NCI-H69 (cell line): ENCODE measurements at regions not wholly inside any gene's neighbourhood (a gene's known extent, or its start where the extent isn't known, plus 50 kb on each side); places are given as distances from the start of the nearest gene placed in this dataset.

Source experiments
- DNase-seq: peaks from one replicate; lab custom pipeline; 2025; lab: John Stamatoyannopoulos, UW

DNA sequence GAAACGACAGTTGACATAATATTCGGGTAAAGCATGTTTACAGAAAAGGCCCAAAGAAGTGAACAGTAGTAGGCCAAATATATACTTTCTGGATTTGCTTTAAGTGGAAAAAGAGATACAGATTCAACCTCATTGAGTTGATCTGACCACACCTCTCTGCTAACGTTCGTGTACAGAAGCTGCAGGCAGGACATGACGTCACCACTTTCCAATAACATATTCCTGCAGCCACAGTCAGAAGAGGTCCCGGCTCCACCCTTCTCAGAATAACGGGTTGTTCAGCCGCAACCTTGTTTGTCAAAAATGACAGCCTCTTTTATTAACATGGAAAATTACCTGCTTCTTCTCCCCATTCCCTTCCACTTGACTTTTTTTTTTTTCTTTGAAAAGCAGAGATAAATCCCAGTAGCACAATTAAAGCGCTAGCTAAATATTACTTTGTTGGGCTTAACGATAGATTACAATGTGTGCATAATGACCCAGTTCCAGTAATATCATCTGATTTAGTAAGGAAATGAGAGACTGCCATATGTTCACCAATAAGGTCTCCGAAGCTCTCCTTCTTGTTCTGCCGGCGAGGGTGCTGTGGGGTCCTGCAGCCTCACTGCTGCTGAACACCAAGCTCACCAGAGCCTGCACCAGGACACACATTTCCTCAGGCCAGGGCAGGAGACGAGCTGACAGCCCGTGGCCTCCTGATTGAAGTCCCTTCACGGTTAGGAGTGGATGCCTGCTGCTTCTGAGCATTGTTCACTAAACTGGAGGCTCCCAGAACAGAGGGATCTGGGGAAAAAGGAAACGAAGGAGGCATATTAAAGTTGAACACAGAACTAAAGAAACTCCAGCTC is 451.0 kb upstream of the SALL3 start:
- DNase-seq: peak; percentile 85

DNA sequence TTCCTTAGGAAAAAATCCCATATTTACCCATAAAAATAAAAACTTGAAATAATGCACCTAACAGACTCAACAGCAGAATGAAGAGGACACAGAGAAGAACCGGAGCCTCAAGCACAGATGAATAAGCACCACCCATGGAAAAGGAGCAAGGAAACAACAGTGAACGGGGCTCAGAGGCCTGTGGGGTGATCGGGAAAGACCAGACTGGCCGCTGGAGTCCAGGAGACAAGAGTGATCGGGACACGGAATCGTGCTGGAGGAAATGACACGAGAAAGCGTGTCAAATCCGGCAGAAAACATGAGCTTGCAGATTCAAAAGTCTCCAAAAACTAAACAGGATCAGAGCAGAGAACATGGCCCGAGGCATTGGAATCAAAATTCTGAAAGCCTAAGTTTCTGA is 448.0 kb upstream of the SALL3 start:
- no peak for DNase-seq

DNA sequence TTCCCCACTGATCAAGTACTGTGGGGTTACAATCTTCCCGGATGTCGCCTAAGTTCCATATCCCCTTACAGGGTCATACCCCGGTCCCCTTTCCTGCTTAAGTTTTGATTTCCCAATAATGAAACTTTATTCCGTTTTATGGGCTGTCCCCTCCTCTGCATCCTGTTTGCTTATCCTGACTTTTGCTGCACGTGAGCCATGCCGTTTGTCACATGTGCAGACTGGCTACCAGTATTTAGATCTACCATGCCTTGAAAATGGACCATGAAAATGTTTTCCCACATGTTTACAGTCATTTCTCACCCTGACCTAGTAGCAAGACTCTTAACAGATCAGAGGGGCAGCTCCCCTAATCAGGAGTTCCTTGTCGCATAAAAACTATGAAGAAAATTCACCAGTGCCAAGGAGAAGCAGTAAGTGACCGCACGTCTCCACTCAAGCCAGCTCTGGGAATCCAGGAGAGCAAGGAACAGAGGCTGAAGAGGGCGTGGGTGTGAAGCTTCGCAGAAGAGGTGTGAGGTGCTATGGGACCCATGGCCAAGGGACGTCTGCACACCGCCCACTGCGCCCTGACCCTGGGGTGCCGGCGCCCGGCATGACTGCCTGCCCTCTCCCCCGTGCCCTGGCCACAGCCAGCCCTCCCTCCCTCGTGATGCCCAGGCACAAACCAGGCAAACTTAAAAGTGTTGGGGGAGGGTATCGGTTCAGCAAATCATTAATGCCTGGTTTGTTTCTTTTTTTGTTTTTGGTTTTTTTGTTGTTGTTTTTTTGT is 440.8 kb upstream of the SALL3 start:
- DNase-seq: no peak

DNA sequence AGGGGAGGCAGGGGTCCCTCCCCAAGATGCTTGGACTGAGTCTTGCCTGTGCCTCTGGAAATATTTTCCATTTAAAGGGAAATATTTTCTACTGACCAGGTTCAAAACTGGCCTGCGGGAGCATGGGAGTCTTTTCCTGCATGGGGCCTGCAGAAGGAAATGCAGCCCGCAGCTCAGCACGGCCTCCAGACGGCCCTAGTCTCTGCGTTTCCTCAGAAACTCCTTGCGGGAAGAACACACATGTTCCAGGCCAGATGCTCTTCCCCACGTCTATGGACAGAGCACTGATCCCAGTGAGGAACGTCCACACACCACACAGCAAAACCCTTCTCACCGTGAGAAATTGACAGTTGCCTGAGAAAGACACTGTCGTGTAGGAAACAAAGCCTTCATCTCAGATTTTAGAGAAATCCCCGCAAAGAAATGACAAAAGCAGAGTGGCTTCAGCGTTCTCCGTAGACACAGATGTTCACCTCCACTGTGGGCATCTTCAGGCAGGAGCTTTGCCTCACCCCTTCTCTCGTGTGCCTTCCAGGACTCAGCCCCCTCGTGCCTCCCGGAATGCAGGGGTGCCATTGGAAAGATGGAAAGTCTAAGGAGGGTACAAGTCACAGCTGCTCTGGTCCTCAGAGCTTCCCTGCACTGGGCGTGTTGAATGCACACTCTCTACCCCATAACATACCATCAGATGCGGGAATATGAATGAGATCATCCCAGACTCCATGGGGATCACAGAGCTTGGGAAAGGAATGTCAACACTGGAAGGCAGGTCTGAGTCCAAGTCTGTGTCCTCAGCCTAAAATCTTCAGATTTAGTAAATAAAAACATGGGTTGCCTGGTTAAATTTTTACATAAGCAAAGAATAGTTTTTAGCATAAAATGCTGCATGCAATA is 438.7 kb upstream of the SALL3 start:
- no peak for DNase-seq

DNA sequence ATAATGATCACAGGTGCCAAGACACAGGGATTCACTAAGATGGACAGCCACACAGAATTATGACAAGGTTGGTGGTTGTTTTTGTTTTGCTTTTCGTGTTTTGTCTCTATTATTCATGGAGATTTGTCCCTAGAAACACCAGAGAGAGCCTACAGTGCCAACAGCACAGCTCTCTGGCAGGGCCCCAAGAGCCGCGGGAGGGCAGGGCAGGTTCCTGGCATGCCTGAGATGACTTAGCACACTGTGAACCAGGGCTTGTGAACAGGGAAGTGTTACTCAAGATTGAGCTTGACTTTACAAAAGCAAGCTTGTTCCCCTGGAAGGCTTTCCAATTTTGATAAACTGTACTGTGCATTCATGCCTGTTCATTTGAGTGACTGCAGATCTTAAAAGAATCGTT is 437.4 kb upstream of the SALL3 start:
- peak; percentile 64 for DNase-seq

DNA sequence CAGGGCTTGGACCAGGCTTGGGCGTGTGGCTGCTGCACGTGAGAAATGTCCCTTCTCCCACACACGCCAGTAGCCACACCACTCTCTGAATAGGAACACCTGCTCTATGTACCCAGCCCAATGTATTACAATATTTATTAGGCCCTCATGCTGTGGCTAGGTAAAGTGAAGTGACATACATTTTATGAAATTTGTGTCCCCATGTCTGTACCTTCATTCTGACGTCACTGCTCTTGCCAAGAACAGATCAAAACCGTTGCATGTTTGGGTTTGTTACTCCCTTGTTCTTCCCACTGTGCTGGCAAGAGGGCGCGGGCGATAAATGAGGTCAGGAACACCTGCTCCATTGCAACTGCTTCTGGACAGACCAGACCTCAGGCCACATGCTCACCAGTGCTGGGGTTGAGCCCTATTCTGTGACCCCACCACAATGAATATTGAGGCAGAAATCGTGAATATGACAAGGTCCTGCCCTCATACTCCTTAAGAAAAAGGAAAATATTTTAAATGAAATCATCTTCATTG is 436.4 kb upstream of the SALL3 start:
- DNase-seq: no peak

DNA sequence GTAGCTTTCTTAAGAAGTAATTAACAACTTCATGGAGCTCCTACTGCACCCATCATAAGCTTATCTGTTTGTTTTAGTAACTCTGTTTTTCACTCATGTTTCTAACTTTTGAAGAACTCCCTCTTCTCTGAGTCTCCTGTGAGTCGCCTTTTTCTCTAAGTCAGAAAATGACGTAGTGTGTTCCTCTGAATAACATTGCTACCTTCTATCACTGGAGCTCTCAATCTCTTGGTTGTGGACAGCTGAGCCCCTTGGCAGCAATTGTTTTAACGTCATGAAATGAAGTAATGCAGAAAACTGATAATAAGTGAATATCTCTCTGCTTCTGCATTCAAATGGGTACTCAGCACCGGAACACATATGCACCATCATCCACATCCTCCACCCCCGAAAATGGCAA is 433.3 kb upstream of the SALL3 start:
- no peak for DNase-seq

DNA sequence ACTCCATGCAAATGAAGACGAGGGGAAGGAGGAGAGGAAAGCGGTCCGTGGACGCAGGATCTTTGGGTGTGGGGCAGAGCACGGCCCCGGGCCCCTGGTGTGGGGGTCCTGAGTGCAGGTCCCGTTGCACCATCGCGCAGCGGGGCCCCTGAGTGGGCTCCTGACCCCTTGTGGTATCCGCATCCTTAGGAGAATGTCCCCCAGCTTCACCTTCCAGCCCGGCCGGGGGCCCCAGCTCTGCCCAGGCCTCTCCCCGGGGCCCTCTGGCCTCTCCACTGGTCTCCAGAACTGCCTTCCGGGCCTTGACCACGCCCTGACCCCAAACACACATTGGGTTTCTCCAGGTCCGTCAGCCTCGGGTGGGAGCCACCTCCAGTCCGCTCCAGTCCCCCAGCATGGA is 431.8 kb upstream of the SALL3 start:
- DNase-seq: no peak

DNA sequence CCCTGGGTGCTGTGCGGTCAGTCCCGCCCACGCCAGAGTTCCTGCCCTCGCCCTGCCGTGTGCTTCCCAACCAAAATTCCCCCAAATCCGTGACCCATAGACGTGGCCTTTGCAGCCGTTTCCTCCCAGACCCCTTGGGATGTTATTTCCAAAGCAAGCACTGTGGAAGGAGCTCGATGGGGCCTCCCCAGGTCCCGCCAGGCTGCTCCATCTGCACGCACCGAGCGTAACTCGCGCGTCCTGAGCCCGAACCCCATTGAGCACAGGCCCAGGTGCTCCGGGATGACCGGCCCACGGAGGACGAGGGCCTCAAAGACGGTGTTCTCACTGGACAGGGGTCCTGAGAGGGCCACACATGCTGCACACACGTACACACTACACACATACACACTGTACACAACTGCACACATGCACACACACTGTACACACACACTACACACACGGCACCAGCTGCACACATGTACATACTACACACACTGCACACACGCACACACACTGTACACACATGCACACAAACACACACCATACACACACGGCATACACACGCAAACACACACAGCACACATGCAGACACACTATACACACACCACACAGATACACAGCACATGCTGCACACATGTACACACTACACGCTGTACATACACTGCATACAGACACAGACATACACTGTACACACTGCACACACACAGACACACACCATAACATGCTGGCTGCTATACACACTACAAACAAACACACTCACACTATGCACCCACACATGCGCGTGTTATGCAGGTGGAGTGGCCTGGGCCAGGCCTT is 431.2 kb upstream of the SALL3 start:
- no peak for DNase-seq

DNA sequence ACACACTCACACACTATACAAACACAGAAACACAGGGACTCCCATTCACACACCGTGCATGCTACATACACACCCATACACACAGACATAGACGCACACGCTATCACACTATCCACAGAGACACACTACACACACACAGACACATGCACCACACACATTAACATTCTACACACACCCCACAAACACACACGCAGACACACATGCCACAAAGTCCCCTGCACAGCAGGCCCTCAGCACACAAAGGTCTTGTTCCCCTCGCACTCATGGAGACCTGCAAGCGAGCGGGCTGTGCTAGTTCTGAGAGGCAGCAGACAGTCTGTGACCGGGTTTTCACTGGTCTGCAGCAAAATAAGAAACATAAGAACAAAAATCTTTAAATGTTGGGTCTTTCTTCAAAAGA is 429.6 kb upstream of the SALL3 start:
- no peak for DNase-seq

DNA sequence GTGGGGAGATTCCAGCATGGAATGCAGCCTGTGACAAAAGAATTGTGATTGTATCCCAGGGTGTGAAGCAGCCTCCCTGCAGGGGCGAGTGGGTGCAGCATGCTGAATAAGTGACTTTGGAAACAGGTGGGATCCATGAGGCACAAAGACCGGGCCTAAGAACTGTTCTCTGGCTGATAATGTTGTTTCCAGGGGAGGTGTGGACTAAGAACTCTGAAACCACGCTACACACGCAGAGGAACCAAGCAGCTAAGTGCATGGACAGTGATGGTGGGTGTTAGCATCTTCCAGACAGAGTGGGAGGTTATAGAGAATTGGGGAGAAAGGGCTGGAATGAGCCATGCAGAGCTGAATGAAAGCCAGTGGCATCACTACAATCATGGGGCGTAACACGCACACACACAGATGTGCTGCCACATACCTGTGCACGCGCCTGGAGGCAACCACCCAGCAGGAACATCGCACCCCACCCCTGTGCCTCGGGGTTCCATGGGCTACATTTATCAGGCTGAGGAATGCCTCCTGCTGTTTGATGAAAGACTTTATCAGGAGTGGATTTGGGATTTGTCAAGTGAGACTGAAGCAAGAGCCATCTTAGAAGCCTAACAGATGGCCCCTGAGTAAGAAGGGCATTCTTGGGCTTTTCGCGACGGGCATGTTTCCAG is 424.5 kb upstream of the SALL3 start:
- DNase-seq: no peak

DNA sequence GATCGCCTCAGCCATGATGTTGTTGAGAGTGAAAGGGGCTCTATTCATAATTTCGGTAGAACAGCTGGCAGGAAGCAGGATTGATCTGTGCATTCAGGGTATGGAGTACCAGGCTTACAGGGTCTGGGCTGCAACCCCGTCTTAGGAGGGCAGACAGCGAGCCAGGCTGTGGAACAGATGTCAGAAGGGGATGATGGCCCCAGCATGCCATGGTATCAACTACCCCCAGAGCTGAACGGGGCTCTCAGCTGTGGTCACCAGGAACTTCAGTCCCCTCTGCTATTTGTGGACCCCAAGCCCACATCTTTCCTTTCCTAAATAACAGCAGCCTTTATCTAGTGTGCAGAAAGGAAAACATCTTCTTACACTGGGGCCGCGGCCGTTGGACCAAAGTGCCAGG is 422.2 kb upstream of the SALL3 start:
- DNase-seq: no peak

DNA sequence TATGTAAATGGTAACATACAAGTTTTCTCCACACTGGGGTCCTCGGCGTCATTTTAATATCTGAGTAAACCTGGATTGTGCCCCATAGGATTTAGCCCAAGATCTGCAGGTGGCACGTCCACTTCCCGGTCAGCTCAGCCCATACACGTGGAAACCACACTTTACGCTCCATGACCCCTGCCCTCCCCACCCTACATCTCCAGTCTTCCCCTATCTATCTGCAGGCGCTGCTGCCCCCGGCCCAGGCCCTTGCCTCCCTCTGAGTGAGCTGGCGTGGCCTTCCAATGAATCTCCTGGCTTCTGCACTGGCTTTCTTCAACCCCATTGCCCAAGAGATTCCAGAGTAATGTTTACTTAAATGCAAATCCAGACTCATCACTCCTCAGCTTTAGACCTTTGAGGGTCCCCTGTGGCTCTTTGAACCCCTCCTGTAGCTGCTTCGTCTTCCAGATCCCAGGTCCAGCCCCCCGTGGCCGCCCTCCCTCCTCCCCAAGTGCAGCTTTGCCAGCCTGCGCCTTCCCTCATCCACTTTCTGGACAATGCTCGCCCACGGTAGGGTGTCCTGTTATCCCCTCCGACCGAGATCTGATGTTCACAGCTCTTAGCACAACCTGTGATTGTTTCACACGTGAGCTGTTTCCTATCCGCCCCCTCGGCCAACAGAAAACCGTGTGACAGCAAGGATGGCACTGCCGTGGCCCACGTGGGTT is 421.4 kb upstream of the SALL3 start:
- no peak for DNase-seq

DNA sequence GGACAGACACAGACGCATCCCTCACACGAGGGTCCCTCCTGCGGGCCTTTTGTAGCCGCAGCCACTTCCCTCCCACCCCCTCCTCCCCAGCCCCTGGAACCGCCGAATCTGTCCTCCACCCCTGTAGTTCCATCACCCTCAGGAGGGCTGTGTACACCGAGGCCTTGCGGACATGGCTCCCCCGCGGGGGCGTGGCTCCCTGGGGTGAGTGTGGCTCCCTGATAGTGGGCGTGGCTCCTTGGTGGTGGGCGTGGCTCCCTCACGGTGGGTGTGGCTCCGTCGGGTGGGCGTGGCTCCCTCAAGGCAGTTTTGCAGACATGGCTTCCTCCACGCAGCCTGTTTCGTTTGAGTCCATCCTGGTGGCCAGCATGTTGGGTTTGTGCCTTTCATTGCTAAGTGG is 420.7 kb upstream of the SALL3 start:
- no peak for DNase-seq

DNA sequence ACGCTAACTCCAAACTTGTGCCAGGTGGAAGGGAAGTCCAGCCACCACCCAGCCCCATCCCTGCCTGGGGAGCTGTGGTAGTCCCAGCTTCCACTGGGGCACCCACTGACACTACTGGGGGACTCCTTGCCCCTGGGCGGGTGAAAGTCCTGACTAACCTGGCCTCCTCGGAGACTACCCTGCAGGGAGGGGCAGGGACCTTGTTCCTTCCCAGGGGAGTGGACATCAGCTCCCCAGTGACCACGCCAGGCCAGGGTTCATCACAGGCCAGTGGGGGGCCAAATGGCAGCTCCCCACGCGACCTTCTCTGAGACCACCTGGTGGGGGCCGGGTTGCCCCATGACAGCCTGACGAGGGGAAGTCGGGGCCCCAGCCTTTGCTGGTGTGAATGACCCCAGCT is 420.0 kb upstream of the SALL3 start:
- no peak for DNase-seq

DNA sequence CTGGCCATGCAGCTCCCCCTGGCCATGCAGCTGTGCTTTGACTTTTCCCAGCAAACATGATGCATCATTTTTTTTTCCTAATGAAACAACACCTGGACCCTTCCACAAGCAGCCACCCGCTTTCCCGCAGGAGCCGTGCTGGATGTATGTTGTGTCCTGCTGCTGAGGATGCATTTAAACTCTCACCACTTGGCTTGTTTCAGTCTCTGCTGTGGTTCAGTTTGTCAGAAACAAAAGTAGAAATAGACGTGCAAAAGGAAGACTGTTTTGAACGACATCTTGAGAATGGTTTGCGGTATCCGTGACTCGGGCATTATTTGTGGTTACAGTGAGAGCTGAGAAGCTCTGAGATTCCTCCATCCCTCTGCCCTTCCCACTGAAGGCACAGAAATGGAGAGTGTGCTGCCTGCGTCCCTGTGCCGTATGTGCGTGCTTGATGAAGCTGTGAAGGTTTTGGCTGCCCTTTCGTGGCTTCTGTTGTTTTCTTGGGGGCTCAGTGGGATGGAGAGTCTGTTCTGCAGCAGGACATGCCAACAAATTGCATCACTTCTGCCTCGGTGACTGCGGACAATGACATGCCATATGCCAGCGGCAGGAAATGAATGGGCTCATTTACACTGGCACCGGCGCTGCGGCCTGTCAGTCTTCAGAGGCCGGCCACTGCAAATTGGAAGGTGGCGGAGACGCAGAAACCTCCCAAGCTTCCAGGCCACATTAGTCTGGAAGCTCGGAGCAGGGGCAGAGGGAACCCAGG is 417.7 kb upstream of the SALL3 start:
- DNase-seq: peak; percentile 98

DNA sequence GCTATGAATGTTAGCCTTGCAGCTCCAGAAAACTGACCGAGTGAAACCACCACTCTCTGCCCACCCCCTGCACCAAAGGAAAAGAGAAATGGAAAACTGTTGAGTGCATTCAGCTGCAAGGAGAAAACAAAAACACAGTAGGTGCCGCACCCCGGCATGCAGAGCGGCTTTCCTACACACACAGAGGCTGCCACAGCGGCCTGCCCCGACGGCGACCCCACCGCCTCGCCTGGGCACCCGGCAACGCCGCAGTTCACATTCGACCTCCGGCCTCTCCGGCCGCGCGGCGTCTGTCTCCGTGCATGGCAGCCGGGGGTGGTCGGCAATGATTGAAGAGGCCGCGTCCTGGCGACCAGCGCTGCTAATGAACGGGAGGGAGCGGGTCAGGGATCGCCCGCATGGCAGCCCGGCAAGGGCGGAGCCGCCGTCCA is 417.1 kb upstream of the SALL3 start:
- DNase-seq: peak; percentile 94

DNA sequence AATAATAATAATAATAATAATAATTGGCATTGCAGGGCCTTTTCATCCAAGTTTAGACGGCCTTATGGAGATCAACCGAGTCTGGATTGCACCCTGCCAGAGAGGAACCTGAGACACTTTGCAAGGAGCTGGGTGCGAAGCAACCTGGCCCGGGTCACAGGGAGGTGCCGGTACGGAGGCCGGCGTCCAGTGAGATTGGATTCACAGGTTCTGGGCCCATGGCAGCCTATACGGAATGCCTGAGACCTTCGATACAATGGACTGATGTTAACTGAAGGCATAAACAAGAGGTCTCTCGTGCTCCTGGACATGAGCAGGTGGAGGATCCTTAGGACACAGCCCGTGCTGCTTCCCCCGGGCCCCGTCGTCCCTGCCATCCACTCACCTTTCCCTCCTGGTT is 416.5 kb upstream of the SALL3 start:
- peak; percentile 52 for DNase-seq

DNA sequence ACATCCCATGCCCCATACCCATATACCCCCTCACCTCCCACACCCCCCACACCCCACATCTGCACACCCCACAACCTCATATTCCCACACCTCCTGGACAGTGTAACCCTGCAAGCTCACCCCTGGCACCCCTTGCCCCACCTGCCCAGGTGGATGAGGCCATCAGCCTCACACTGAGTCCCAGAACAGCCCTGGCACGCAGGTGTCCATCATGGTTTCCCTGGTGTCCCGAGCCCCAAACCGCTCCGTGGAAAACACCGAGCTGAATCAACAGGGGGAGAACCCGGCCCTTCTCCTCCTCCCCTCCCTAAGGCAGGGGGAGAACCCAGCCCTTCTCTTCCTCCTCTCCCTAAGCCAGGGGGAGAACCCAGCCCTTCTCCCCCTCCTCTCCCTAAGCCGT is 415.6 kb upstream of the SALL3 start:
- no peak for DNase-seq
